SK-N-SH (cell line): ENCODE measurements at regions not wholly inside any gene's neighbourhood (a gene's known extent, or its start where the extent isn't known, plus 50 kb on each side); places are given as distances from the start of the nearest gene placed in this dataset.

Experiments
- CTCF ChIA-PET: fragments of 300-600, 350-600 bp; formaldehyde crosslinking; extraction: SDS; loops from one replicate; lab custom pipeline; 2021; lab: Yijun Ruan, JAX
- POLR2A ChIA-PET: fragments of 350-600 bp; sonication (Branson Sonifier 250); formaldehyde crosslinking; extraction: SDS; loops from one replicate; lab custom pipeline; 2020; ENCODE audit warnings: antibody characterized with exemption, inconsistent platforms; lab: Yijun Ruan, JAX
- DNase-seq: peaks from one replicate; pipeline ENCODE4 v3.0.0; 2012
- H2AFZ ChIP-seq: fragments of 200-600 bp; sonication (generic); 2 replicates; pipeline ENCODE4 v1.8.1; 2016; ENCODE audit warnings: antibody characterized with exemption, mild to moderate bottlenecking, low read depth
- H3F3A ChIP-seq: fragments of 200-600 bp; sonication (generic); replicated peaks from 2 replicates; pipeline ENCODE3; 2016; ENCODE audit warnings: antibody characterized with exemption, mild to moderate bottlenecking; ENCODE audit not compliant: insufficient read depth
- H3K27ac ChIP-seq, 2 experiments: fragments of 200-500 bp in 1 of 2; fragments of 200-600 bp in 1 of 2; sonication (Bioruptor generic) in 1 of 2; sonication (generic), shearing (Covaris generic) in 1 of 2; 2 replicates each; pipeline versions ENCODE4 v1.5.1 to v1.6.1; 2014 to 2016; ENCODE audit warnings: low read depth in 2 of 2, inconsistent platforms in 1 of 2, low read length in 1 of 2, mild to moderate bottlenecking in 1 of 2, mixed read lengths in 1 of 2
- H3K27me3 ChIP-seq: fragments of 200-600 bp; sonication (generic), shearing (Covaris generic); 2 replicates; pipeline ENCODE4 v1.6.1; 2016; ENCODE audit warnings: mixed run types; ENCODE audit not compliant: insufficient read depth
- H3K36me3 ChIP-seq, 2 experiments: fragments of 200-500 bp in 1 of 2; fragments of 200-600 bp in 1 of 2; sonication (Bioruptor generic) in 1 of 2; sonication (generic) in 1 of 2; replicated peaks in 1 of 2; 2 replicates each; pipeline versions ENCODE3 to v1.5.1; 2014 to 2016; ENCODE audit warnings: low read length in 1 of 2, mild to moderate bottlenecking in 1 of 2; ENCODE audit not compliant: insufficient read depth in 2 of 2, control insufficient read depth in 1 of 2
- H3K4me1 ChIP-seq, 2 experiments: fragments of 200-500 bp in 1 of 2; fragments of 200-600 bp in 1 of 2; sonication (Bioruptor generic) in 1 of 2; sonication (generic), shearing (Covaris generic) in 1 of 2; 2 replicates each; pipeline versions ENCODE4 v1.5.1 to v1.6.1; 2014 to 2016; ENCODE audit warnings: low read depth in 1 of 2, low read length in 1 of 2, mixed run types in 1 of 2; ENCODE audit not compliant: insufficient read depth in 2 of 2, control insufficient read depth in 1 of 2
- H3K4me2 ChIP-seq: fragments of 200-600 bp; sonication (generic), shearing (Covaris generic); 2 replicates; pipeline ENCODE4 v1.6.1; 2017; ENCODE audit warnings: mixed run types
- H3K4me3 ChIP-seq, 2 experiments: fragments of 200-500 bp in 1 of 2; fragments of 200-600 bp in 1 of 2; sonication (Bioruptor generic) in 1 of 2; sonication (generic), shearing (Covaris generic) in 1 of 2; 2 replicates each; pipeline versions ENCODE4 v1.5.1 to v1.8.1; 2014 to 2016; ENCODE audit warnings: low read depth in 2 of 2, inconsistent platforms in 1 of 2, low read length in 1 of 2, mild to moderate bottlenecking in 1 of 2, mixed read lengths in 1 of 2, moderate library complexity in 1 of 2
- H3K79me2 ChIP-seq: fragments of 200-600 bp; sonication (generic); 2 replicates; pipeline ENCODE4 v1.8.1; 2017; ENCODE audit warnings: mild to moderate bottlenecking; ENCODE audit not compliant: insufficient read depth
- H3K9ac ChIP-seq: fragments of 200-600 bp; sonication (generic); 2 replicates; pipeline ENCODE4 v1.6.1; 2017; ENCODE audit warnings: mixed run types
- H3K9me2 ChIP-seq: fragments of 200-600 bp; sonication (generic); 2 replicates; pipeline ENCODE4 v1.6.1; 2017; ENCODE audit warnings: mixed run types
- H3K9me3 ChIP-seq: fragments of 200-600 bp; sonication (generic); 2 replicates; pipeline ENCODE4 v1.6.1; 2017; ENCODE audit warnings: mixed run types, mild to moderate bottlenecking, moderate library complexity
- H4K20me1 ChIP-seq: fragments of 200-600 bp; sonication (generic); 2 replicates; pipeline ENCODE4 v1.6.1; 2017; ENCODE audit warnings: mild to moderate bottlenecking, mixed run types; ENCODE audit not compliant: insufficient read depth
- CHD2 ChIP-seq: fragments of 150-350 bp; IDR thresholded peaks from 2 replicates; pipeline ENCODE4 v1.6.1; 2018; ENCODE audit warnings: low read length; ENCODE audit not compliant: partially characterized antibody
- CTCF ChIP-seq: fragments of 200-600 bp; sonication (generic); IDR thresholded peaks from 2 replicates; pipeline ENCODE4 v1.6.1; 2017; ENCODE audit warnings: antibody characterized with exemption, mild to moderate bottlenecking, moderate library complexity
- EZH2phosphoT487 ChIP-seq: fragments of 200-600 bp; sonication (generic); IDR thresholded peaks from 2 replicates; pipeline ENCODE4 v1.6.1; 2017; ENCODE audit warnings: low read depth, mixed run types, mild to moderate bottlenecking, antibody characterized with exemption, moderate library complexity, borderline replicate concordance
- MAX ChIP-seq: IDR thresholded peaks from 2 replicates; pipeline ENCODE4 v1.4.0; 2012; ENCODE audit warnings: low read depth
- REST ChIP-seq: IDR thresholded peaks from 2 replicates; pipeline ENCODE4 v1.6.1; 2012; ENCODE audit warnings: mild to moderate bottlenecking, low read depth, low read length, moderate library complexity
- SIN3A ChIP-seq: IDR thresholded peaks from 2 replicates; pipeline ENCODE4 v1.6.1; 2012; ENCODE audit warnings: low read depth, mild to moderate bottlenecking, low read length, moderate library complexity, borderline replicate concordance
- TAF1 ChIP-seq: IDR thresholded peaks from 2 replicates; pipeline ENCODE4 v1.6.1; 2012; ENCODE audit warnings: low read depth, mild to moderate bottlenecking, low read length, moderate library complexity, borderline replicate concordance
- TCF12 ChIP-seq: IDR thresholded peaks from 2 replicates; pipeline ENCODE4 v1.4.0; 2012
- TEAD4 ChIP-seq: IDR thresholded peaks from 2 replicates; pipeline ENCODE4 v1.4.0; 2012; ENCODE audit warnings: mild to moderate bottlenecking, borderline replicate concordance; ENCODE audit not compliant: insufficient read depth
- ZBTB33 ChIP-seq: IDR thresholded peaks from 2 replicates; pipeline ENCODE4 v1.4.0; 2012; ENCODE audit warnings: low read depth, borderline replicate concordance
- WGBS: methylation state at CpG from one replicate; pipeline ENCODE4 v1.1.6; 2017; ENCODE audit warnings: low lambda C conversion rate; 5-methylcytosine and 5-hydroxymethylcytosine counted together

GRCh38 chr12:86903159-86903558 is 647.0 kb upstream of the MGAT4C start:
- ChIA-PET POLR2A (no interaction called here), CTCF (interaction anchor here (1.1 kb wide), 1 partner anchor 12 kb away, joined by 4 read pairs; no protein-coding TSS in a partner anchor)
- Histone ChIP-seq H3K4me3 (no peak overlapping the region), H3K9me2 (peaks cover 6% of the 10 kb centered on the region; the same call in 1 of the 2 replicates), H3K4me2 (no peak overlapping the region), H2AFZ (peak overlapping the region; percentile 9; the same call in 1 of the 2 replicates), H3K27me3 (no peaks in the 10 kb centered on the region), H3K9ac (no peak overlapping the region), H3K79me2 (no peaks in the 10 kb centered on the region), H4K20me1 (no peaks in the 10 kb centered on the region), H3K9me3 (no peaks in the 10 kb centered on the region), H3K36me3 (no peaks in the 10 kb centered on the region), H3K27ac (no peak overlapping the region), H3F3A (no peaks in the 10 kb centered on the region), H3K4me1 (no peaks in the 10 kb centered on the region)
- DNase-seq: no peak
- TF ChIP-seq MAX: no peak
- no peak for TF ChIP-seq ZBTB33
- TF ChIP-seq TEAD4: no peak
- no peak for TF ChIP-seq TAF1
- TF ChIP-seq SIN3A: no peak
- no peak for TF ChIP-seq CTCF
- no peak for TF ChIP-seq TCF12
- TF ChIP-seq CHD2: no peak
- WGBS: 93% methylated on average over 1 of the region's 1 CpG

GRCh38 chr12:86860776-86861175 is 604.6 kb upstream of the MGAT4C start:
- TF ChIP-seq TAF1 (no peak), REST (no peak), EZH2phosphoT487 (no peak)
- H4K20me1 ChIP-seq: no peaks in the 10 kb centered on the region
- CTCF ChIA-PET: no interaction called here
- no peaks in the 10 kb centered on the region for H3K9me2 ChIP-seq
- no peaks in the 10 kb centered on the region for H3K4me1 ChIP-seq
- H3K4me2 ChIP-seq: no peak overlapping the region
- 90% methylated on average over 3 of the region's 3 CpGs for whole genome bisulfite sequencing
- DNase-seq: no peak
- no peaks in the 10 kb centered on the region for H3K79me2 ChIP-seq
- H3K9ac ChIP-seq: no peak overlapping the region
- no peaks in the 10 kb centered on the region for H3K9me3 ChIP-seq
- no peak overlapping the region for H2AFZ ChIP-seq
- H3K27ac ChIP-seq: no peak overlapping the region
- H3K4me3 ChIP-seq: no peak overlapping the region
- POLR2A ChIA-PET: no interaction called here
- no peaks in the 10 kb centered on the region for H3K27me3 ChIP-seq
- no peaks in the 10 kb centered on the region for H3F3A ChIP-seq
- no peaks in the 10 kb centered on the region for H3K36me3 ChIP-seq
